GM18907 (cell line): ENCODE measurements at regions not wholly inside any gene's neighbourhood (a gene's known extent, or its start where the extent isn't known, plus 50 kb on each side); places are given as distances from the start of the nearest gene placed in this dataset.

Source experiments
- ATAC-seq: cut with Tn5 transposase; IDR thresholded peaks from one replicate; pipeline ENCODE4 v1.9.1; 2021; ENCODE audit warnings: mild to moderate bottlenecking, moderate library complexity; ENCODE audit not compliant: unreplicated experiment

DNA sequence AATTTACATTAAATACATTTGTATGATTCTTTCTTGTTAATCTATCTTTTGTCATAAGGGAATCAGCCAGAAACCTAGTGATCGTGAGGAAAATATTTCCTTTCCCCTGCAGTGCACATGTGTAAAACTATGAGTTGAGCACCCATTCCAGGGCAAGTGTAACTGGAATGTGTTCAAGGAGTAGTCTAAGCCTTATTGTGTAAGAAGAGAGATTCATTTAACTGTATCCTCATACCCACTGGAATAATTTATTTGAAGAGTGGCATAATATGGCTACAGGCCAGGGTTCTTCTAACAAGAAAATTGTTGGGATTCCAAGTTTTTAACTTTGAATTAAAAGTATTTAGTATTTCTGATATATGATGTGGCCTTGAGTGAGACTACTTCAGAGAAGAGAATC is 1692.7 kb downstream of the EFNA5 start:
- ATAC-seq, result no peak

DNA sequence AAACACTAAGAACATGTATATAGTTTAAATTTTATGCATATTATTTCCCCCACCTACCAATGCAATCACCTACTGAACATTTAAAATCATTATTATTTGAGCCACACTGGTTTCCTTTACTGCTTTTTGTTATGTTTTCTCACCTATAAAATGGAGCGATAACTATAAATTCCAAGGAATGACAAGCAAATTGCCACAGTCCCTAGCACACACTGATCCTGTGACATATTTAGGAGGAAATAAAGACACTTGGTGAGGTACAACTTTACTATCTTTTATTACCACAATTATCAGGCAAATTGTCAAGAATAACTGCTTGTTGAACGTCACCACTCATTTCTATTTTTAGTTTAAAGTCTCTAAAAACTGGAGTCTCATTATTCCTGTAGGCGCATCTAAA is 1693.6 kb downstream of the EFNA5 start:
- ATAC-seq, result no peak

DNA sequence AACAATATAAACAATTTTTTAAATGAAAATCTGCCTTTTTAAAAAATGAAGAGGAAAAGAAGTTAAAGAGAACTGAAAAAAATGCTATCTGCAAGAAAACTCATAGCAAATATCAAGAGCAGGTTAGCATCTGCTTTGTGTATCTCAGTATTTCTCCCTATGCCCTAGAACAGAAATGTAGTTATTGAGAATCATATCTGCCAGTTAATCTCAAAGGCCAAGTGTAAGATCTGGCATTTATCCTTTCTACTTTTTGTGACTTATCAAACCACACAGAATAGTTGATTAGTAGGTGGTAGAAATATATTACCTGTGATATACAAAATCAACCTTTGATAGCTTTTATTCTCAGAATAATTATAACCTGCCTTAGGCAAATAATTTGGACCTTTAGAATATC is 1699.8 kb downstream of the EFNA5 start:
- ATAC-seq, result no peak

DNA sequence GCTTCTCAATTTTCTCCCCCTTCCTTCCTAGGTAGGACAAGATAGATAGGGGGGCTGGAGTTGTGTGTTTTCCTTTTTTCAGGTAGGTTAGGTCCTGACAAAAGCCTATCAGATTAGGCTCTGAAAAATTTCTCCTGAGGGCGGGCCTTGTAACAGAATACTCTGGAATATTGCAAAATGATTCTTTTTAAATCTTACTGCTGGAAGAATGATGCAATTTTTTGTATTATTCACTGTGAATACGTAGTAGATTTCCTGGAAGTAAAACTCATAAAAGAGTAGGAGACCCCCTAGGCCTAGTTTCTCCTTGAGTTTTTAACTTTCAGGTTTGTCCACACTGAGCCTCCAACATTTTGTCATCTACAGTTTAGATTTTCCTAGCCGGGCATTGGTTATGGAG is 1701.8 kb downstream of the EFNA5 start:
- ATAC-seq, result no peak

DNA sequence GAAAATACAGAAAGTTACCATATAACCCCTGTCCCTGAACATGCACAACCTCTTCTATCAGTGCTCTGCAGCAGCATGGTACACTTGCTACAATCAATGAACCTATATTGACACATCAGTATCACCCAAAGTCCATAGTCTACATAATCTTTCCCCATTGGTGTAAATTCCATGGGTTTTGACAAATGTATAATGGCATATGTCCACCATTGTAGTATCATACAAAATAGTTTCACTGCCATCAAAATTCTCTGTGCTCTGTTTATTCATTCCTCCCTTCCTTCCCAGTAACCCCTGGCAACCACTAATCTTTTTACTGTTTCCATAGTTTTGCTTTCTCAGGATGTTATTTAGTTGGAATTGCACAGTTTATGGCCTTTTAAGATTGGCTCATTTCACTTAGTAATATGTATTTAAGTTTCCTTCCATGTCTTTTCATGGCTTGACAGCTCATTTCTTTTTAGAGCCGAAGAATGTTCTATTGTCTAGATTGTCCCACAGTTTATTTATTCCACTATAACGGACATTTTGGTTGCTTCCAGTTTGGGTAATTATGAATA is 1707.0 kb downstream of the EFNA5 start:
- no peak for ATAC-seq

DNA sequence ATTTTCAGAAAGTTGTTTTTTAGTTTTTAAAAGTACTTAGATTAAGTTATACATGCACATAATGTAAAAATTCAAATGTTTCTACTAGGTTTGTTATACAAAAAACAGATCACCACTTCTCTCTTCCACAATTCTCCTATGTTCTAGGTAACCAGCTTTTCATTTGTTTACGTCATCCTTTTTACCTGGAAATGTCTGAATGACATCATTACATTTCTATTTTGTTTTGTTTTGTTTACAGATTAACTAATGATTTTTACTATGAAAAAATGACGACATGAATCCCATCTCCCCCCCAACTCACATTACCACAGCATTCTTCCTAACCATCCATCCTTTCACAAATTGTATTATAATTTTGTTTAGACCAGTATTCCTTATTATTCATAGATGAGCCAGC is 1709.2 kb downstream of the EFNA5 start:
- no peak for ATAC-seq

DNA sequence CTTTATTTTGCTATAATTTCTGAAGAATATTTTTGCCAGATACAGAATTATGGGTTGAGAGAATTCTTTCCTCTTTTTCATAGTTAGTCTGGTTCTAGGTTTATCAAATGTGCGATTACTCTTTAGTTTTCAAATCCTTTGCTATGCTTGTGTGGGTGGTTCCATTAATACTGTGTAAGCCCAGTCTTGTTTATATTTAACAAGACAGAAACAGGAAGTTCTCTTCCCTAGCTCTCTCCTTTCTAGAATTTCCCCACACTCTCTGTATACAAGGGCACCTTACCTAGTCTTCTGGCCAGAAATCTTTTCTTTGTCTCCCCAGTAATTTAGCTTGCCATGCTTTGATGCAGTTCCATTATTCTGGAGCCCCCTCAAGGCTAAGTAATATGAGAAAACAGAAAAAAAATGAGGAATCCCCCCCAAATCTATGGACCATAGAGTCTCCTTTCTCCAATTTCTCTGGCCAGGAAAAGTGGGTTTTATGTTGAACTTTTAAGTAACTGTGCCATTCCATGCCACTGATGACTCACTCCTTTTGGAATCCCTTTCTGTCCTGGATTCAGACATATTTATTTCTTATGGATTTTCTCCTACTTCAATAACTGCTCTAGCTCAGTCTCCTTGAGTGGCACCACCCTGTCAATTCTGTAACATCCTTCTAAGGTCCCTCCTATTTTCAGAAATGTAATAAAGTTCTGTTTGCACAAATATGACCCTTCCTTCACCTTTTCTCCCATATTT is 1714.1 kb downstream of the EFNA5 start:
- no peak for ATAC-seq

DNA sequence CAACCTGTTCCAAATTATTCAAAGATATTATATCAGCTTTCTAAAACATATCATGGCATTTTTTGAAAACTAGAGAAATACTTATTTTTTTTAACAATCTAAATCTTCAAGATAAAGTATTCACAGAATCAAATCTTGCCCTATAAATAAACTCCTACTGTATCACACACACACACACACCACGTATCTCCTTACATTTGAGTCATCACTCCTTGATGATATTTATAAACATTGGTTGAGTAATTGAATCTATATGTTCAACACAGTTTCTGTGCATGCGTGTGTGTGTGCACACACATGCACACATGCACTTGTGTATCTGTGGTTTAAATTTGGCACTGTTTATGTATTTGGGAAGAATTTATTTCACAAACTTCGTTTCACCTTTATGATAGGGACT is 1716.4 kb downstream of the EFNA5 start:
- ATAC-seq, result no peak

DNA sequence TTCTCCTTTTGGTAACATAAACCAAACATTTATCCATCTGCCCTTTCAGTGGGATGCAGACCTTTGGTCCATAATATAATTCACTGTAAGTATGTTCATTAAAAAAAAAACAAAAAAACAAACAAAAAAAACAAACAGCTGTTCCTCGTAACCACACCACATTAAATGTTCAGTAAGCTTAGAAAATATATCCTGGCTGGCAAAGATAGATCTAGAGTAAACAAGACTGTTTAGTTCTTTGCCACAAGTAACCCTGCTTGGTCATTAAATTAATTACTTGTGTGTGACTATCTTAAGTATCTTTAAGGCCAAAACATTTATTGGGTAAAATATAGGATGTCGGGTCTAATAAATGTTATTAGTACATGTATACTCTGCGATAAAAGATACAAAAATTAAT is 1717.1 kb downstream of the EFNA5 start:
- ATAC-seq, result no peak

DNA sequence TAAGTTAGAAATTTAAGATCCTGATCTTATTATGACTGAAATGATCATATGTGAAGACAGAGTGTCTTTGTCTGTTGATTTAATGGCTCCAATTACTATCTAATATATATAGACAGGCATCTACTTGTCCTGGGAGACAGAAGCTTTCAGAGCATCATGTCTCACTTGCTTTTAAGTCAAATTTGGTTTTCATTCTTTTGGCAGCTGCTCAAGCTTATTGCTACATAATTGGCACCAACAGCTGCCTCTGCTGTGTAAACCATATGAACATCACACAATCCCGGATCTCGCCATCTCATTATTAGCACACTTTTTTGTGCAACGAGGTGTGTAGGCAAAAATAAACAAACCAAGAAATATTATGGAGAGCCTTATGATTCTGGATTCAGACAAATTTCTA is 1717.9 kb downstream of the EFNA5 start:
- no peak for ATAC-seq

DNA sequence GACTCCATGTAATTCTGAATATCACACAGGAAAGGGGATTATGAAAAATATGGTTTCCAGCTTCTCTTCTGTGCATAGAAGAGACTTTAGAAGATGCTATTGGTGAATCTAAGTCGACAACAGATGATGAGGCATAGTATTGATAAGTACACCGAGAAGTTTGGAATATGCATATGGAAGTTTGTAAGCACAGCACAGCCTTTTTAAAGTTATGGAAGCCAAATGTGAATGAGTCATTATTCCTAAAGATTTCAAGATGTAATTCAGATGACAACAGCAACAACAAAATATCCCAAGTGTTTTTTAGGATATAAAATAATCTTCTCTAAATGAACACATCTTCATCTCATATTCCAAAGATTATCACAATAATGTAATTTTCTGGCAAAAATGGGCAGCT is 1723.3 kb downstream of the EFNA5 start:
- ATAC-seq, result no peak

DNA sequence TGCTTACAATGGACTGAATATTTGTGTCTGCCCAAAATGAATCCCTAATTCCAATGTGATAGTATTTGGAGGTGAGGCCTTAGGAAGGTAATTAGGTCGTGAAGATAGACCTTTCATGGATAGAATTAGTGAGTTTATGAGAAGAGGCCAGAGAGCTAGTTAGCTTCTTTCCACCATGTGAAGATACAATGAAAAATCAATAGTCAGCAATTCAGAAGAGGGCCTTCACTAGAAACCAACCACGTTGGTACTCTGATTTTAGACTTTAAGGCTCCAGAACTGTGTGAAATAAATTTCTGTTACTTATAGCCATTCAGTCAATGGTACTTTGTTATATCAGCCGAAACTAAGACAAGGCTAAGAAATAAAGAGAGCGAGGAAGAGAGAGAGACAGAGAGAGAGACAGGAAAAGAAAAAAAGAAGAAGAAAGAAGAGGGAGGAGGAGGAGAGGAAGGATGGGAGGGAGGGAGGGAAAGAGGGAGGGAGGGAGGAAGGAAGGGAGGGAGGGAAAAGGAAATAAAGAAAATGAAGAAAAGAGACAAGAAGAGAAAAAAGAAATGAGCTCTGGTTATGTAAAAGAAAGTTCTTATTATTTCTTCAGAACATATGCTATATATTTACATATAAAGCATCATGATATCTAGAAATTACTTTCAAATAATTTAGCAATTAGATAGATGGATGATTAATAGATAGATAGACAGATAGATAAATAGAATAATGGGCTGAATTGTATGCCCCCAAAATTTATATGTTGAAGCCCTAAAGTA is 1725.3 kb downstream of the EFNA5 start:
- ATAC-seq, result no peak

DNA sequence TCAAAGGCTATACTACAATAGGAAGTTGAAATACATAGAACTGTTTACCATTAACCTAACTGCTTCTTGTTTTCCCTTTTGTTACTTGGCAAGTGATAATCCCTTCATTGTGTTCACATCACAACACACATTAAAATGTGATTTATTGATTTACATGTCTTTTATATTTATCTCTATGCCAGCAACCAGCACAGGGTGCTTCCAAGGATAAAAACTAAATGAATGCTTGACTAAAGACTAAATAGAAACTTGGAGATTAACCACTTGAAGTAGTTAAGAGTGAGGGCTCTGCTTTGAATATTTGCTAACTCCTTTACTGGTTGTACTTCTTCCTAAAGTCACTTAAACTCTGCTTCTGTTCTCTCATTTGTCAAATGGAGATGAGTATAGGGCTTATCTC is 1730.6 kb downstream of the EFNA5 start:
- no peak for ATAC-seq

DNA sequence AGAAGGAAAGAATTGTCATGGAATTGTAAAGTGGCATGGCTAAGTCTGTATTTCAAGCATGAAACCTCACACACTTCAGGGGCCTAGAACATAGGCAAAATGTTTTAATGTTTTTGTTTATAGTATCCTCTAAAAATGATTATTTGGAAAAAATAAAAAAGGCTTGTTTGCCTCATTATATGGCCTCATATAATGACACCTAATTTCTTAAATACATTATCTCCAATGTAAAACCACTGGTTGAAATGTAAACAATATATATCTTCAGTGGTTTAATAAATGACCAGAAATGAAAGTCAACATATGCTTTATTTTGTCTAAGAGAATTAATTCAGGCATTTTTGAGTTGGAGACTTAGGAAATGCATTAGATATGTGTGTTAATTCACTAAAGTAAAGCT is 1736.6 kb downstream of the EFNA5 start:
- no peak for ATAC-seq

DNA sequence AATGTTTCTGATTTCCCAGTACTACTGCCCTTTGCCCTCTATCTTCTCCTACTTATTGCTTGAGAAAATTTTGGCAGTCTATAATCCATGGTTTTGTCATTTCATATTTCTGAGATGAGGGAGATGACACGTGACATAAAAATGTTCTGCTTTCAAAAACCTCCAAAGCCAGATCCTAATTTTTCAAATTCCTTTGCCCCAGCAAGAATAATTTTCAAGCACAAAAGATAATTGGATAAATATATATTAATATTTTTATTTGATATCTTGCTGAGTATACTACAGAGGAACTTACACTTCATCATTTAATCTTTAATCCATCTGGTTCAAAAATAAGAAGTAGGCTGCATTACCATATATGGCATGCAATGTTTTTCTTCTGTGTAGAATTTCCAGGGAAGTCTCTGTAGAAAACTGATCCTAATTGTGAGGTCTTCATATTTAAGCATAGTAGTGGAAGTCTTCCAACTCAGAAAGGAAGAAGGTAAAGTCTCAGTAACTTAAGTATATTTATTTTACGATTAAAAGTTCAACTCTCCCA is 1738.8 kb downstream of the EFNA5 start:
- ATAC-seq, result no peak

DNA sequence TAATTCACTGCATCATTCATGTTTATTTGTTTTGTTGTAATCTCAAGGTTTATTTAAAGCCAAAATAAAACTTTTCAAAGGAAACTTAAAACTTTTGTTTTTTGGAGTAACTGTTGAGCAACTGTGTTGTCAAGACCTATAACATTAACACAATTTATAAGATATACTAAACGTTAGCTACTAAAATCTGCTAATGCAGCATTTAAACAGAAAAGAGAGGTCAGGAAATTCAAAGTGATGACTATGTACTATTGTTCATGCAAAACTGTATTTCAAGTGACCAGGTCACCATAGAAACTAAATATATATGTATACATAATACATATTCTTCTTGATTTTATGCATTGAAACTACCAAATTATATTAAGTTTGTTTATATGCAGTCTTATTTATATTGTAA is 1740.9 kb downstream of the EFNA5 start:
- ATAC-seq, result no peak

DNA sequence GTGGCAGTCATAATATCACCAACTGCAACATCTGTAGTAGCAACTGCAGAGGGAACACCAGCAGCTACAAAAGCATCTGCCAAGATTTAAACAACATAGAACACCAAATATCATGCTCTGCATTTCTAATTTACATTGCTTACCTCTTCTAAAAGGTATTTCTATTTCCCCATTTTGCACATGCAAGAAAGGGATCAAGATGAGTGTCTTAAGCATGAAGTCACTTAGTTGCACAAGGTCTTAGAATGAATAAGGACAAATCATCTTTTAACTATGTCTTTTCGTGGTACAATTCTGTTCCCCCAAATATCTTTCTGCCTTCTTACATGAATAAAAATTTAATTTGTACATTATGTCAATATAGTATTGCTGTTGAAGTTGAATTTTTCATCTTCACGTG is 1746.4 kb downstream of the EFNA5 start:
- ATAC-seq, result no peak

DNA sequence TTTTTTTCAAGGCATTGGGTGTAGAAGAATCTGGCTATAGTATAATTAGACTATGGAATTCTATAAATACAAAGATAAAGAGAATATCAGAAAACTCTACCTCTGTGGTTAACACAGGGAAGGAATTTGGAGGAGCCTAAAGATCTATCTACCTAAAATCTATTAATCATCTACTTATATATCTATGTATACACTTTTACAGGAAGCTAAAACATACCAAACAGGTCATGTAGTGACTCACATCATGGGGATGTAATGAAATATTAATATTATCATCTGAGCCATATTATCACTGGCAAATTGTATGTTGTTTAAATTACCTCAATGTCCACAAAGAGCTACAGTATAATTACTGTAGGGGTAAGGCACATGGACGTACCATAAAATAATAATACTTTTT is 1748.2 kb downstream of the EFNA5 start:
- ATAC-seq, result no peak

DNA sequence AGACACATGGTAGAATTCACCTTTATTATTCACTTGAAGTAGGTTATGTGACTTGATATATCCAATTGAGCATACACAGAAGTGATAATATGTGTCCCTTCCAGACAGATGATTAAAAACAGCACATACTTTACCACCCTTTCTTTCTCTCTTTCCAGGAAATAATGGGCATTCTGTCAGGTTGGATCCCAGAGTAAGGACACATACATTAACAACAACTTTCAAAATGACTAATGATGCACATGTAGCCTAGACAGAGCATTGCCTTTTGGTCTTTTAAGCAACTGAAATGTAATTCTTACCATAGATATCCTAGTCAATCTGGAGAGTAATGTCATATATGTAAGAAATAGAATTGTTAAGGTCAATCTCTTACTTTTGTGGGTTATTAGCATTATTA is 1748.7 kb downstream of the EFNA5 start:
- no peak for ATAC-seq

DNA sequence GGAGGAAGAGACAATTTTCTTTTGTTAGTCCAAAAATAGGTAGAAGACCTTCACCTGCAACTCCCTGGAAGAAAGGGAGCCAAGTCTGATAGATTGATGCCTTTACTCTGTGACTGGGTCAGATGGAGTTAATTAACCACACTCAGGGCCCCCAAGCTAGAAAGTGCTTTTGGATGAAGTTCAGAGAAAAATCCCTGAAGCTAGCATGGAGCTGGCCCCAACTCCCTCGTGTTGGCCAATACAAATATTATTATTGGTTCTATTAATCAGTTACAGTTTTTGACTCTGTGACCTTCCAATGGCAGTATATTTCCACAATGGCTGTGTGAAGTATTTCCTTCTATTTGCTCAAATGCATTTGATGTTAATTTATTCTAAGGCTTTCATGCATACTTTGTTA is 1753.5 kb downstream of the EFNA5 start:
- ATAC-seq, result no peak

DNA sequence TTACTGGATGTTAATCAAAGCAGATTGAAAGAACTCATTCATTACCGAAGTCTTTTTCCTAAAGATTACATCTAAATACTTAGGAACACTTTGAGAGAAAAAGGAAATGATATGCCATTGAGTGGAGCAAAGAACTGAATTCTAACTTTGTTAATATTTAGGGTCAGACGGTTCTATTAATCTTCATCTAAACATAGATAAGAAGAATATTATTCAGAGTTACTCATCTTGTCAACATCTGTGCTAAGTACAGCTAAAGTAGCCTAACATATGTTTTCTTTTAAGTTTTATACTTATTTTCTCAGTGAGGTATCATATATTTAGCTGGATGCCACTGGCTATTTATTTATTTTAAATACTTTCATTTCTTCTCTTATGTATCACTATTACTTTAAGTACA is 1763.7 kb downstream of the EFNA5 start:
- no peak for ATAC-seq

DNA sequence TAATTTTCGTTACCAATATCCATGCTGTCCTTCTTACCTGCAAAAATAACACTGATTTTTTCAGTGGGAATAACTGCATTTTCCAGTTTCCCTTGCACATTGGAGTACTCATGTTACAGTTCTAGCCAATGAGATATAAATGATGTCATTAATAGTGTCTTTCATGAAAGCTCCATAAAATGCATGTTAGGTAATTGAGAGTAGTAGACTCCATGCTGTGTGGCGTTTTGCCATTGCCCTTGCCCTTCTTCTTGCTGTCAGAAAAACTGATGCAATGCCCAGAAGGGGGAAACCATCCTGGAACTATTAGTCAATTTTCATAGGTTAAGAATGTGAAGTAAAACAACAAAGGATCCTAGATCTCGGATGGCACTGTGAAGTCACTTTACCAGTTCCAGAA is 1765.3 kb downstream of the EFNA5 start:
- ATAC-seq, result no peak
